H1 (cell line): ENCODE measurements at regions not wholly inside any gene's neighbourhood (a gene's known extent, or its start where the extent isn't known, plus 50 kb on each side); places are given as distances from the start of the nearest gene placed in this dataset.

Source experiments
- CTCF ChIA-PET: fragments of 300-600 bp; sonication (Branson Sonifier 250); formaldehyde crosslinking; loops from one replicate; lab custom pipeline; 2021; ENCODE audit not compliant: partially characterized antibody; lab: Charles Lee
- POLR2A ChIA-PET: fragments of 300-600 bp; sonication (Branson Sonifier 250); formaldehyde crosslinking; loops from one replicate; lab custom pipeline; 2021; ENCODE audit warnings: inconsistent platforms; ENCODE audit not compliant: partially characterized antibody; lab: Charles Lee
- DNase-seq, 2 experiments: peaks; one replicate each; pipeline versions ENCODE4 v3.0.0 to v3.0.0-alpha.2; 2010 to 2022; ENCODE audit warnings: low spot score in 2 of 2, low read depth in 1 of 2, mixed read lengths in 1 of 2
- FAIRE-seq: peaks from 2 replicates; lab custom pipeline; 2011; peaks lifted over from hg19 to GRCh38; lab: Jason Lieb, UNC
- H2AFZ ChIP-seq: 2 replicates; pipeline ENCODE4 v1.8.1; 2012; ENCODE audit warnings: low read length, inconsistent platforms
- H2AK5ac ChIP-seq: 2 replicates; pipeline ENCODE4 v1.6.1; 2013; ENCODE audit warnings: low read depth, low read length
- H2BK120ac ChIP-seq: replicated peaks from 2 replicates; pipeline ENCODE3; 2013; ENCODE audit warnings: low read depth, low read length, inconsistent platforms
- H2BK12ac ChIP-seq: 2 replicates; pipeline ENCODE4 v1.6.1; 2013; ENCODE audit warnings: low read depth, low read length
- H2BK15ac ChIP-seq: 2 replicates; pipeline ENCODE4 v1.6.1; 2013; ENCODE audit warnings: low read length
- H2BK20ac ChIP-seq: 2 replicates; pipeline ENCODE4 v1.6.1; 2013; ENCODE audit warnings: low read length
- H2BK5ac ChIP-seq: 2 replicates; pipeline ENCODE4 v1.6.1; 2013; ENCODE audit warnings: low read depth, low read length
- H3K14ac ChIP-seq: 2 replicates; pipeline ENCODE4 v1.6.1; 2013; ENCODE audit warnings: inconsistent platforms; ENCODE audit not compliant: insufficient read length
- H3K18ac ChIP-seq: 2 replicates; pipeline ENCODE4 v1.6.1; 2013; ENCODE audit warnings: low read length; ENCODE audit errors: extremely low read depth
- H3K23ac ChIP-seq: 2 replicates; pipeline ENCODE4 v1.6.1; 2013; ENCODE audit warnings: inconsistent platforms; ENCODE audit not compliant: insufficient read length
- H3K23me2 ChIP-seq: 2 replicates; pipeline ENCODE4 v1.6.1; 2013; ENCODE audit warnings: low read depth, low read length
- H3K27ac ChIP-seq: 2 replicates; pipeline ENCODE4 v1.6.1; 2011; ENCODE audit warnings: low read depth, low read length, inconsistent platforms
- H3K27me3 ChIP-seq, 4 experiments: replicated peaks in 1 of 4; 1 replicate in 1 of 4; 2 replicates in 3 of 4; pipeline versions ENCODE4 v1.6.1 to v1.8.1; 2011 to 2013; ENCODE audit warnings: low read length in 3 of 4, mild to moderate bottlenecking in 3 of 4, inconsistent platforms in 2 of 4, mixed read lengths in 2 of 4, moderate library complexity in 1 of 4; ENCODE audit not compliant: control insufficient read depth in 3 of 4, insufficient read depth in 3 of 4; ENCODE audit errors: extremely low read depth in 1 of 4
- H3K36me3 ChIP-seq, 4 experiments: 2 replicates each; pipeline versions ENCODE4 v1.6.1 to v1.8.1; 2011 to 2013; ENCODE audit warnings: mild to moderate bottlenecking in 4 of 4, low read length in 3 of 4, moderate library complexity in 2 of 4, control low read depth in 1 of 4, inconsistent platforms in 1 of 4; ENCODE audit not compliant: insufficient read depth in 4 of 4, control insufficient read depth in 2 of 4
- H3K4ac ChIP-seq: replicated peaks from 2 replicates; pipeline ENCODE3; 2013; ENCODE audit warnings: low read length, low read depth, mixed read lengths, inconsistent platforms; ENCODE audit not compliant: insufficient read length
- H3K4me1 ChIP-seq, 4 experiments: replicated peaks in 1 of 4; 1 replicate in 1 of 4; 2 replicates in 3 of 4; pipeline versions ENCODE4 v1.6.1 to v1.8.1; 2011 to 2013; ENCODE audit warnings: low read length in 3 of 4, inconsistent platforms in 2 of 4, mixed read lengths in 1 of 4; ENCODE audit not compliant: insufficient read depth in 4 of 4, control insufficient read depth in 3 of 4
- H3K4me2 ChIP-seq, 2 experiments: 2 replicates each; pipeline versions ENCODE4 v1.6.1 to v1.8.1; 2011 to 2013; ENCODE audit warnings: low read depth in 2 of 2, low read length in 2 of 2, control low read depth in 1 of 2, inconsistent platforms in 1 of 2, mild to moderate bottlenecking in 1 of 2; ENCODE audit not compliant: insufficient read depth in 1 of 2
- H3K4me3 ChIP-seq, 4 experiments: fragments of 200-600, 300-600 bp in 1 of 4; sonication (generic), shearing (Covaris generic), sonication (Bioruptor Twin) in 1 of 4; 2 replicates each; pipeline versions ENCODE4 v1.5.1 to v1.8.1; 2011 to 2016; ENCODE audit warnings: low read length in 4 of 4, low read depth in 3 of 4, control low read depth in 2 of 4, inconsistent platforms in 2 of 4, mild to moderate bottlenecking in 2 of 4, mixed read lengths in 1 of 4, moderate library complexity in 1 of 4; ENCODE audit not compliant: insufficient read depth in 2 of 4; ENCODE audit errors: extremely low read depth in 1 of 4
- H3K56ac ChIP-seq: replicated peaks from 2 replicates; pipeline ENCODE3; 2013; ENCODE audit warnings: low read depth, mild to moderate bottlenecking, mixed read lengths, low read length, inconsistent platforms; ENCODE audit not compliant: insufficient read length
- H3K79me1 ChIP-seq: 2 replicates; pipeline ENCODE4 v1.6.1; 2013; ENCODE audit warnings: low read depth, low read length, control low read depth
- H3K79me2 ChIP-seq, 2 experiments: 2 replicates each; pipeline versions ENCODE4 v1.6.1 to v1.8.1; 2012 to 2013; ENCODE audit warnings: low read length in 2 of 2, mild to moderate bottlenecking in 2 of 2, inconsistent platforms in 1 of 2; ENCODE audit not compliant: insufficient read depth in 2 of 2, control insufficient read depth in 1 of 2
- H3K9ac ChIP-seq, 4 experiments: replicated peaks in 1 of 4; 1 replicate in 1 of 4; 2 replicates in 3 of 4; pipeline versions ENCODE4 v1.6.1 to v1.8.1; 2011 to 2013; ENCODE audit warnings: low read depth in 3 of 4, low read length in 3 of 4, control low read depth in 2 of 4, mild to moderate bottlenecking in 2 of 4, moderate library complexity in 2 of 4, inconsistent platforms in 1 of 4; ENCODE audit errors: extremely low read depth in 1 of 4
- H3K9me3 ChIP-seq, 2 experiments: 2 replicates each; pipeline versions ENCODE4 v1.6.1 to v1.8.1; 2012 to 2013; ENCODE audit warnings: mild to moderate bottlenecking in 2 of 2, moderate library complexity in 2 of 2, control low read depth in 1 of 2, inconsistent platforms in 1 of 2, low read depth in 1 of 2, low read length in 1 of 2, mixed read lengths in 1 of 2; ENCODE audit not compliant: insufficient read depth in 2 of 2
- H4K20me1 ChIP-seq, 2 experiments: replicated peaks in 1 of 2; 2 replicates each; pipeline versions ENCODE3 to v1.8.1; 2011 to 2013; ENCODE audit warnings: inconsistent platforms in 2 of 2, low read length in 2 of 2, mild to moderate bottlenecking in 1 of 2; ENCODE audit not compliant: insufficient read depth in 2 of 2, control insufficient read depth in 1 of 2
- H4K5ac ChIP-seq: 2 replicates; pipeline ENCODE4 v1.6.1; 2013; ENCODE audit warnings: low read length, low read depth, mixed read lengths, inconsistent platforms; ENCODE audit not compliant: insufficient read length
- H4K8ac ChIP-seq: 2 replicates; pipeline ENCODE4 v1.8.0; 2013; ENCODE audit warnings: mild to moderate bottlenecking, moderate library complexity, low read length, inconsistent platforms; ENCODE audit not compliant: insufficient read depth; ENCODE audit errors: extremely low read depth
- H4K91ac ChIP-seq: replicated peaks from 2 replicates; pipeline ENCODE3; 2013; ENCODE audit warnings: low read length, mixed read lengths, inconsistent platforms; ENCODE audit not compliant: insufficient read length
- CHD2 ChIP-seq: IDR thresholded peaks from 2 replicates; pipeline ENCODE4 v1.6.1; 2012; ENCODE audit warnings: low read length, improper control_type of control experiment
- CTCF ChIP-seq, 3 experiments: IDR thresholded peaks; 1 replicate in 2 of 3; 2 replicates in 1 of 3; pipeline versions ENCODE4 v1.5.1 to v1.6.1; 2011; ENCODE audit warnings: low read length in 3 of 3, mild to moderate bottlenecking in 3 of 3, inconsistent platforms in 2 of 3, low read depth in 1 of 3, moderate library complexity in 1 of 3; ENCODE audit not compliant: insufficient read depth in 1 of 3; ENCODE audit errors: control extremely low read depth in 1 of 3
- GABPA ChIP-seq: IDR thresholded peaks from 2 replicates; pipeline ENCODE4 v1.6.1; 2011; ENCODE audit warnings: mild to moderate bottlenecking, low read length, moderate library complexity, borderline replicate concordance; ENCODE audit not compliant: insufficient read depth
- MAFK ChIP-seq: IDR thresholded peaks from 2 replicates; pipeline ENCODE4 v1.6.1; 2012; ENCODE audit warnings: low read depth, mild to moderate bottlenecking, improper control_type of control experiment, low read length
- POLR2AphosphoS5 ChIP-seq: IDR thresholded peaks from 2 replicates; pipeline ENCODE4 v1.6.1; 2011; ENCODE audit warnings: low read depth, low read length
- RNF2 ChIP-seq: fragments of 200-900, 300-1000 bp; sonication (generic); IDR thresholded peaks from 2 replicates; pipeline ENCODE4 v1.7.1; 2016; ENCODE audit warnings: borderline replicate concordance, low read depth, mild to moderate bottlenecking, antibody characterized with exemption, low read length; ENCODE audit not compliant: poor library complexity, severe bottlenecking; ENCODE audit errors: missing control alignments
- SAP30 ChIP-seq: fragments of 300-600 bp; sonication (generic); IDR thresholded peaks from 2 replicates; pipeline ENCODE4 v1.7.1; 2012; ENCODE audit warnings: low read length, moderate library complexity, mild to moderate bottlenecking, inconsistent platforms; ENCODE audit not compliant: insufficient read depth, insufficient replicate concordance
- TAF1 ChIP-seq: IDR thresholded peaks from 2 replicates; pipeline ENCODE4 v1.6.1; 2011; ENCODE audit warnings: mild to moderate bottlenecking, low read depth, low read length
- WGBS, 2 experiments: shearing (Covaris generic) in 1 of 2; methylation state at CpG; one replicate each; pipeline versions ENCODE4 v1.1.6 to v1.1.7; 2013 to 2015; ENCODE audit warnings: low lambda C conversion rate in 2 of 2, mixed read lengths in 2 of 2, inconsistent platforms in 1 of 2, low coverage in 1 of 2, missing lambda C conversion rate in 1 of 2; ENCODE audit not compliant: insufficient replicate concordance in 2 of 2, insufficient coverage in 1 of 2, insufficient read length in 1 of 2; ENCODE audit errors: extremely low coverage in 1 of 2, missing lambda C conversion rate in 1 of 2; 5-methylcytosine and 5-hydroxymethylcytosine counted together
- TF ChIP-seq, protein P1 (sequence below): IDR thresholded peaks from 2 replicates; pipeline ENCODE4 v1.6.1; 2012; ENCODE audit warnings: inconsistent platforms
- TF ChIP-seq, protein P2 (sequence below): IDR thresholded peaks from 2 replicates; pipeline ENCODE4 v1.6.1; 2011; ENCODE audit warnings: low read depth, mild to moderate bottlenecking, low read length; ENCODE audit not compliant: insufficient read depth

DNA sequence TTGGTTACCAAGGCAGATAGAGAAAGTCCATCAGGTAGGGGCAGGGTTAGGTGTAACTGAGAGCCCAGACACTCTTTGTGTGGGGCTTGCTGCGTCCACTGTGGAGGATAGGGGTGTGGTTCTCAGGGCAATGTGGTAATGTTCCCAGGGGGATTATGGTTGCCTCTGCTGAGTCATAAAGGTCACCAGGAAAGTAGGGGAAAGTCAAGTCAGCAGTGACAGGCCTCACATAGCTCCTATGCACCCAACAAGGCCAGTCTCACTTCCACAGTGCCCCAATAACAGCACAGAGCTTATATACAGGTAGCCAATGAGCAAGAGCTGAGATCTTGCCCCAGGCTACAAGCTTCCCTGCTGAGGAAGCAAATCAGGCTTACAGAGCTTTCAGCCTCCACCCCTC, 1438.0 kb upstream of the ZEB2 start:
- Histone ChIP-seq H2BK120ac (no peak overlapping the region), H3K4ac (no peak overlapping the region), H3K9ac (no peak overlapping the region), H2AFZ (no peak overlapping the region), H4K20me1 (no peaks in the 10 kb centered on the region), H3K56ac (no peak overlapping the region), H4K8ac (no peak overlapping the region), H3K4me3 (no peak overlapping the region), H3K4me2 (no peak overlapping the region), H3K79me2 (no peaks in the 10 kb centered on the region), H2BK5ac (no peak overlapping the region), H2BK15ac (no peak overlapping the region), H2AK5ac (no peak overlapping the region), H2BK12ac (no peak overlapping the region), H3K36me3 (0 out of 8 replicates have a peak, but pooled peaks cover 0 to 6% (median 0%) of the 10 kb centered on the region in 4 experiments), H3K9me3 (peaks cover 13 to 18% of the 10 kb centered on the region in 2 experiments), H4K5ac (no peak overlapping the region), H3K18ac (no peak overlapping the region), H3K4me1 (no peaks in the 10 kb centered on the region), H3K27me3 (no peaks in the 10 kb centered on the region), H3K27ac (no peak overlapping the region), H3K79me1 (no peaks in the 10 kb centered on the region), H3K14ac (no peak overlapping the region), H3K23ac (no peak overlapping the region), H3K23me2 (no peaks in the 10 kb centered on the region), H4K91ac (no peak overlapping the region), H2BK20ac (no peak overlapping the region)
- POLR2A ChIA-PET: no interaction called here
- 44% methylated on average over 1 of the region's 1 CpG; no CpG with 5 or more reads in 1 of the 2 experiments for WGBS, 2 experiments
- CTCF ChIA-PET: no interaction called here
- no peak for FAIRE-seq
- DNase-seq: no peak
- TF ChIP-seq, protein P1, sequence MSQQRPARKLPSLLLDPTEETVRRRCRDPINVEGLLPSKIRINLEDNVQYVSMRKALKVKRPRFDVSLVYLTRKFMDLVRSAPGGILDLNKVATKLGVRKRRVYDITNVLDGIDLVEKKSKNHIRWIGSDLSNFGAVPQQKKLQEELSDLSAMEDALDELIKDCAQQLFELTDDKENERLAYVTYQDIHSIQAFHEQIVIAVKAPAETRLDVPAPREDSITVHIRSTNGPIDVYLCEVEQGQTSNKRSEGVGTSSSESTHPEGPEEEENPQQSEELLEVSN: no peak
- TF ChIP-seq RNF2: no peak
- TF ChIP-seq, protein P2, sequence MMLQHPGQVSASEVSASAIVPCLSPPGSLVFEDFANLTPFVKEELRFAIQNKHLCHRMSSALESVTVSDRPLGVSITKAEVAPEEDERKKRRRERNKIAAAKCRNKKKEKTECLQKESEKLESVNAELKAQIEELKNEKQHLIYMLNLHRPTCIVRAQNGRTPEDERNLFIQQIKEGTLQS: no peak
- no peak for TF ChIP-seq CTCF (IDR thresholded peaks at IDR 0.05; ENCODE audit: control extremely low read depth in 1 of 3, insufficient read depth in 1 of 3, low read depth in 1 of 3, low read length in 3 of 3)
- TF ChIP-seq MAFK: no peak
- TF ChIP-seq CHD2: no peak
- TF ChIP-seq POLR2AphosphoS5: no peak
- no peak for TF ChIP-seq GABPA
- no peak for TF ChIP-seq TAF1
- TF ChIP-seq SAP30: no peak
